GM21390 (cell line): ENCODE measurements at regions not wholly inside any gene's neighbourhood (a gene's known extent, or its start where the extent isn't known, plus 50 kb on each side); places are given as distances from the start of the nearest gene placed in this dataset.
"Not testable (repeated sequence)": the region's sequence is repeated elsewhere in the genome, so short reads cannot be mapped to it uniquely, and the experiment has no call there.

Source experiments
- ATAC-seq: cut with Tn5 transposase; IDR thresholded peaks from one replicate; pipeline ENCODE4 v1.9.1; 2021; ENCODE audit not compliant: unreplicated experiment

DNA sequence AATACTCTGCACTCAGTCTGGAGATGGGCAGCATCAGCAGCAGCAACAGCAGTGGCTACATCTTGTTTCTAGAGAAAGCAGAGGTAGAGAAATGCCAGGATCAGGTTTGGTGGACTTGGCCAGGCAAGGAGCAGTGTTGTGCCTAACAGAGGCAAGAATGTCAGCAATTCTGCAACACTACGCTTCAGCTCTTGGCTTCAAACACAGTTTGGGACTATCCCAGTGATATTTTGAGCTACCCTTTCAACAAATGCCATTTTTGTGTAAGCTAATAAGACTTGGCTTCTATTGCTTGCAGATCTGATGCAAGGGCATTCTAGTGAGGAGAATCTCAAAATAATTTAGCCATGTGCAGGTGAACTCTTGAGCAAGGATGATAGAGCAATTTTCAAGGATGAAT, 271.3 kb downstream of the PCDH20 start:
- no peak for ATAC-seq

GRCh38 chr13:61142506-61142905, 273.1 kb downstream of the PCDH20 start:
- no peak for ATAC-seq

DNA sequence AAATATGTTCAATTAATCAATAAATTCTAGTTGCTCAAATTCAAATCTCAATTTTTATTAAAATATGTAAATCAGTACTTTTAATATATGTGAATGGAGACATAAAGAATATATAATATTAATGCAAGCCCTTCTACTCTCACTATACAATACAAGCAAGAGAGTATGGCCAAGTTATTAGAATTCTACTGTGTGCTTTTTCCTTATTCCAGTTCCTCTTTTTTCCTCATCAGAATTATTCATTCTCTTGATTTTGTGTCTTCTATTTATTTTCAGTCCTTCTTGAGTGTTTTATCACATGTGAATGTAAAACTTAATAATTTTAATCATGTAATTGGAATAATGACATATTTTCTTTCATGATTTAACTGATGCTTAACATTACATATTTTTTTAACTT, 276.8 kb downstream of the PCDH20 start:
- ATAC-seq: no peak

DNA sequence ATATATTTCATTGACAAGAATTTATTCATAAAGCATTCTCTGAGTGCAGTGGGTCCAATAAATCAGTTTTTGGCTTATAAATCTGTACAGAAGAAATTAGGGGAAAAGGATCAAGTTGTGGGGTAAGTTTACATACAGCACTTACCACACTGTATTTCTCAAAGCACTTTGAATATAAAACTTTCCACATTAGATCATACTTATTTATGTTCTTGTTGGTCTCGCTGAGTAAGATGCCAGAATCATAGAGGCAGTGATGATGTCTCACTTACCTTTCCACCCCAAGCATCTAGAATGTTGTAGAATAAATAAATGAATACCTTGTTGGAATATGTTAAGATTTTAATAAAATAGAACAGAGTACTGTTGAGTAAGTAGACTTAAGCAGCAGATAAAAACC, 279.1 kb downstream of the PCDH20 start:
- ATAC-seq: no peak

DNA sequence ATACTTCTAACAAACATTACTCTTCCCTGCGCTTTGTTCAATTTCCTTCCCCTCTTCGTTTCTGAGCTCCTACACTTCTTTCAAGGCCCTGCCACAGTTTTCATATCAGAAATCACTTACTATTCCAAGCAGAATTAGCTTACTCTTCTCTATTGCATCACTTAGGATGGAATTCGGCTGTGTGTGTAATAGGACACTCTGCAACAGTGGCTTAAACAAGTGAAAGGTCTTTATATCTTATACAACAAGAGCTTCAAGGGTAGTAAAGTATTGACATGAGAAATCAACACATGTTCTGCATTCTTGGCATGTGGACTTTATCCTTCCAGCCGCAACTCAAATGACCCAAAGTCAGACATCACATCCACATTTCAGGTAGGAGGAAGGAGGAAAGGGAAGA, 279.6 kb downstream of the PCDH20 start:
- no peak for ATAC-seq

GRCh38 chr13:61135583-61135982, 280.1 kb downstream of the PCDH20 start:
- no peak for ATAC-seq

- no peak for ATAC-seq
Measured at GRCh38 chr13:61128850-61129645, 286.6 kb downstream of the PCDH20 start.

GRCh38 chr13:61123538-61124289, 291.9 kb downstream of the PCDH20 start:
- no peak for ATAC-seq

- no peak for ATAC-seq
Measured at GRCh38 chr13:61113140-61113658, 302.4 kb downstream of the PCDH20 start.

GRCh38 chr13:61111529-61111928, 304.1 kb downstream of the PCDH20 start:
- ATAC-seq: no peak

DNA sequence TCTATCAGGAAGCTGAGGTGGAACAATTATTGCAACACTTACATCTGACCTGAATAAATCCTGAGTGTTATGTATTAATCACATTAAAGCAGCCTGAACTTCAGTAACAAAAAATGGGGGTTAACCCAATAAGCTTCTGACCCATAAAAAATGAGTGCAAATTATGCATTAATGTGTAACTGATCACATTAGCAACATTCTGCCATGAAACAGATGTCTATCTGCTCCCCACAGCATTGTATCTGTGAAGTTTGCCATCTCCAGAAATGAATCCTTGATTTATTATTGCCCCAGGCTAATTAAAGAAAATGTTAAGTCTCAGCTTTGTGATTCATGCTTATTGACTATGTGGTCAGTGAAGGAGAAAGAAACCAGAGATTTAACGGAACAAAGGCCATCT, 304.9 kb downstream of the PCDH20 start:
- no peak for ATAC-seq

- no peak for ATAC-seq
Measured at GRCh38 chr13:61109741-61110140, 305.9 kb downstream of the PCDH20 start.

GRCh38 chr13:61107989-61108388, 307.7 kb downstream of the PCDH20 start:
- no peak for ATAC-seq

- no peak for ATAC-seq
Measured at GRCh38 chr13:61095885-61096284, 319.8 kb downstream of the PCDH20 start.

DNA sequence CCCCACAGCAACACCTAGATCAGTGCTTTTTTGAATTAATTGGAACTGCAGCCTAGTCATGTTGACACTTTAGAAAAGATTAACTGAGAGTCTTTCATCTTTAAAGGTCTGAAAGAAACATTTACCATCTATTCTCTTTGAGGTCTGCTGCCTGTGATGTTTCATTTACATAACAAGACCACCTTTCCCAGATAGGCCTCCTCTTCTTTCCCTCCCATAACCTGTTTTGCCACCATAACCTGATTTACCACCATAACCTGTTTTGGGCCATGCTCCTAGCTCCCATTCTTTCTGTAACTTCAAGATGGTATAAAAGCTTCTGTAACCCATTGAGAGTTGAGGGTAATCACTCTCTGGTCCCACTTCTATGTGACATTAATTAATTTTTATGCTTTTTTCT, 320.8 kb downstream of the PCDH20 start:
- ATAC-seq: no peak

DNA sequence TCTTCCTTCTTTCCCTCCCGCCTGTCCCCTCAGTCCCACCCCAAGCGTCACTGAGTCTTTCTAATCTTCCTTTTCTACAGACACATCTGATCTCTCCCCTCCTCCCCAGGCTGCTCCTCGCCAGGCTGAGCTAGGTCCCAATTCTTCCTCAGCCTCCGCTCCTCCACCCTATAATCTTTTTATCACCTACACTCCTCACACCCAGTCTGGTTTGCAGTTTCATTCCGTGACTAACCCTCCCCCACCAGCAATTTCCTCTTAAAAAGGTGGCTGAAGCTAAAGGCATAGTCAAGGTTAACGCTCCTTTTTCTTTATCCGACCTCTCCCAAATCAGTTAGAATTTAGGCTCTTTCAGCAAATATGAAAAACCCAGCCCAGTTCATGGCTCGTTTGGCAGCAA, 325.8 kb downstream of the PCDH20 start:
- ATAC-seq: not testable (repeated sequence)

DNA sequence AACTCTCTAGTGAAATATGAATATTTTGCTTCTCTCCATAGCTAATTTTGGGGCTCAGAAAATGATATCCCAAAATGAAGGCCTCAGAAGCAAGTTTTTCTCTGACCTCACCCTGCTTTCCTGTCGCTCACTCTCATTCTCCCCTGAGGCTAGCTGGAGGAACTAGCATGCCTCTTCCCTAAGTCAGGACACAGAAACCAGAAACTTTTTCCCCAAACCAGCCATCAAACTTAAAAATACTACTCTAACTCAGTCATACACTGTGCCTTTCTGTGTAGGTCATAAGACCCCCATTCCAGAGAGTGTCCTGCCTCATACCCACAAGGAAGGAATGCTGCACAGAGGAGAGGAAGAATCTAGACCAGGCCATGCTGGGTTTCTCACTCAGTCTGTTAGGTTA, 329.6 kb downstream of the PCDH20 start:
- no peak for ATAC-seq

DNA sequence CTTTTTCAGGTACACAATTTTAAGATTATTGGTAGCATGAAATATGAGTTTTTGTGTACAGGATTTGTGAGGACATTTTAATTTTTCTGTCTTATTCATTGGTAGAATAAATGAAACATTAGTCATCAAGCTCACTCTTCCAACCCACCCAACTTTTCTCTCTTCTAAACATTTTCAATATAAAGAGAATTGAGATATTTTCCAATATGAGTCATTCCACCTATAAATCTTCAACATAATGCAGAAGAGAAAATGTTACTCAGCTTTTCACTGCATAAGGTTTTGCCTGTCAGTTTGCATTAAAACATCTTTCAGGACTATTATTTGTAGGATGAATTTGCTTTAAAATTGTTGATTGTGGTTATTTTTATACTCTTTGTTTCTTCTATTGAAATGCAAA, 330.7 kb downstream of the PCDH20 start:
- ATAC-seq: no peak

GRCh38 chr13:61078976-61079770, 336.5 kb downstream of the PCDH20 start:
- no peak for ATAC-seq

DNA sequence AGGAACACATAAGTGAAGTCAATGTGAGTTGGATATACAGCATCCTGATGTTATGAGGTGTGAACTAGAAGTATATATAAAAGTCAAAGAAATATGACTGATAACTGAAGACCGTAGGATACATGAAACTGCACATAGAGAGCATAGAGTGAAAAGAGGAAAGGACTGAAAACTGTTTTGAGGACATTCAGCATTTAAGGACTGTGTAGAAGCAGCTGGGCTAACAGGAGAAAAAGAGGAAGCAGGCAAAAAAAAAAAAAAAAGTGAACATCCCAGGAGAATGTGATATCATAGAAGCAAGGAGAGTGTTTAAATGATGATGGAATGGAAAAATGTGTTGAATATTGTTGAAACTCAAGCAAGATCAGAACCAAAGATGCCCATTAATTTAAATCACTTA, 363.5 kb downstream of the PCDH20 start:
- no peak for ATAC-seq

- no peak for ATAC-seq
Measured at GRCh38 chr13:61045251-61045650, 370.4 kb downstream of the PCDH20 start.
